Panc1 (cell line): ENCODE measurements at regions not wholly inside any gene's neighbourhood (a gene's known extent, or its start where the extent isn't known, plus 50 kb on each side); places are given as distances from the start of the nearest gene placed in this dataset.

Source experiments
- ATAC-seq: fragments of 200-7000 bp; cut with Tn5 transposase; 2 replicates; pipeline ENCODE4 v1.9.1; 2020; ENCODE audit warnings: mild to moderate bottlenecking, moderate library complexity
- BruUV-seq: library from RNA; stranded (reverse); fragments of 400-500 nt; replicated peaks from 2 replicates; lab custom pipeline; 2021; lab: Mats Ljungman, UMichigan
- CTCF ChIA-PET: fragments of 300-600 bp; sonication (Branson Sonifier 250); formaldehyde crosslinking; loops from one replicate; lab custom pipeline; 2022; ENCODE audit warnings: antibody characterized with exemption; lab: Charles Lee
- POLR2A ChIA-PET: fragments of 300-600 bp; sonication (Branson Sonifier 250); formaldehyde crosslinking; loops from one replicate; lab custom pipeline; 2022; ENCODE audit warnings: antibody characterized with exemption; lab: Charles Lee
- DNase-seq: peaks from one replicate; pipeline ENCODE4 v3.0.0-alpha.2; 2010; ENCODE audit warnings: low read depth, low spot score
- H3K27ac ChIP-seq: 2 replicates; pipeline ENCODE4 v1.5.1; 2011; ENCODE audit warnings: mild to moderate bottlenecking, low read length, inconsistent platforms
- H3K27me3 ChIP-seq: fragments of 200-500 bp; sonication (Bioruptor generic); 2 replicates; pipeline ENCODE4 v1.6.0; 2014; ENCODE audit warnings: low read length, inconsistent platforms; ENCODE audit not compliant: control insufficient read depth, insufficient read depth
- H3K36me3 ChIP-seq: fragments of 200-500 bp; sonication (Bioruptor generic); 2 replicates; pipeline ENCODE4 v1.5.1; 2014; ENCODE audit warnings: inconsistent platforms, mild to moderate bottlenecking, low read length, moderate library complexity; ENCODE audit not compliant: control insufficient read depth, insufficient read depth
- H3K4me1 ChIP-seq: 2 replicates; pipeline ENCODE4 v1.5.1; 2011; ENCODE audit warnings: inconsistent platforms, mild to moderate bottlenecking, low read length, moderate library complexity; ENCODE audit not compliant: control insufficient read depth, insufficient read depth
- H3K4me3 ChIP-seq, 2 experiments: 2 replicates each; pipeline ENCODE4 v1.5.1; 2011 to 2012; ENCODE audit warnings: low read depth in 2 of 2, low read length in 2 of 2, mild to moderate bottlenecking in 2 of 2, inconsistent platforms in 1 of 2, moderate library complexity in 1 of 2
- H3K9me3 ChIP-seq: fragments of 200-500 bp; sonication (Bioruptor generic); 2 replicates; pipeline ENCODE4 v1.5.1; 2014; ENCODE audit warnings: low read depth, mild to moderate bottlenecking, inconsistent platforms, low read length, moderate library complexity; ENCODE audit not compliant: control insufficient read depth, insufficient read depth
- POLR2AphosphoS5 ChIP-seq: IDR thresholded peaks from 2 replicates; pipeline ENCODE4 v1.6.1; 2012; ENCODE audit warnings: mild to moderate bottlenecking, low read depth, low read length, moderate library complexity
- REST ChIP-seq, 2 experiments: IDR thresholded peaks; 2 replicates each; pipeline ENCODE4 v1.6.1; 2011 to 2012; ENCODE audit warnings: low read depth in 2 of 2, control low read depth in 1 of 2, low read length in 1 of 2, mild to moderate bottlenecking in 1 of 2, moderate library complexity in 1 of 2; ENCODE audit not compliant: insufficient read depth in 1 of 2
- SIN3A ChIP-seq: IDR thresholded peaks from 2 replicates; pipeline ENCODE4 v1.6.1; 2012; ENCODE audit warnings: low read depth, mild to moderate bottlenecking, low read length, moderate library complexity, borderline replicate concordance; ENCODE audit not compliant: insufficient read depth
- TCF7L2 ChIP-seq: IDR thresholded peaks from 2 replicates; pipeline ENCODE4 v1.6.1; 2011; ENCODE audit warnings: mild to moderate bottlenecking, low read depth, low read length, inconsistent platforms
- in situ Hi-C: cut with HindIII; loops from 2 replicates; pipeline ENCODE4 v1.10.0; 2016; ENCODE audit warnings: low sequenced_read_pairs, low pct_unique_long_range_greater_than_20kb
- intact Hi-C: fragments of 100-400 bp; cut with micrococcal nuclease; formaldehyde crosslinking; loops from one replicate; pipeline ENCODE4 v1.10.0; 2022; ENCODE audit not compliant: unreplicated experiment
- TF ChIP-seq, protein P1 (sequence below): fragments of 450-650 bp; IDR thresholded peaks from 2 replicates; pipeline ENCODE4 v1.5.1; 2017; ENCODE audit warnings: mild to moderate bottlenecking

GRCh38 chr21:25341981-25342380, 265.3 kb downstream of the MRPL39 start:
- in situ Hi-C loops: no loop called here
- intact Hi-C loops: no loop called here
- ChIA-PET POLR2A (no interaction called here), CTCF (no interaction called here)
- Histone ChIP-seq H3K4me3 (no peak overlapping the region), H3K36me3 (no peaks in the 10 kb centered on the region), H3K27ac (no peak overlapping the region), H3K4me1 (no peaks in the 10 kb centered on the region), H3K9me3 (no peaks in the 10 kb centered on the region), H3K27me3 (no peaks in the 10 kb centered on the region)
- ATAC-seq (no peak), DNase-seq (no peak)
- TF ChIP-seq SIN3A: no peak
- TF ChIP-seq REST (IDR thresholded peaks at IDR 0.05; ENCODE audit: insufficient read depth in 1 of 2, low read depth in 2 of 2, low read length in 1 of 2): no peak
- TF ChIP-seq POLR2AphosphoS5: no peak
- TF ChIP-seq, protein P1, sequence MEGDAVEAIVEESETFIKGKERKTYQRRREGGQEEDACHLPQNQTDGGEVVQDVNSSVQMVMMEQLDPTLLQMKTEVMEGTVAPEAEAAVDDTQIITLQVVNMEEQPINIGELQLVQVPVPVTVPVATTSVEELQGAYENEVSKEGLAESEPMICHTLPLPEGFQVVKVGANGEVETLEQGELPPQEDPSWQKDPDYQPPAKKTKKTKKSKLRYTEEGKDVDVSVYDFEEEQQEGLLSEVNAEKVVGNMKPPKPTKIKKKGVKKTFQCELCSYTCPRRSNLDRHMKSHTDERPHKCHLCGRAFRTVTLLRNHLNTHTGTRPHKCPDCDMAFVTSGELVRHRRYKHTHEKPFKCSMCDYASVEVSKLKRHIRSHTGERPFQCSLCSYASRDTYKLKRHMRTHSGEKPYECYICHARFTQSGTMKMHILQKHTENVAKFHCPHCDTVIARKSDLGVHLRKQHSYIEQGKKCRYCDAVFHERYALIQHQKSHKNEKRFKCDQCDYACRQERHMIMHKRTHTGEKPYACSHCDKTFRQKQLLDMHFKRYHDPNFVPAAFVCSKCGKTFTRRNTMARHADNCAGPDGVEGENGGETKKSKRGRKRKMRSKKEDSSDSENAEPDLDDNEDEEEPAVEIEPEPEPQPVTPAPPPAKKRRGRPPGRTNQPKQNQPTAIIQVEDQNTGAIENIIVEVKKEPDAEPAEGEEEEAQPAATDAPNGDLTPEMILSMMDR: no peak
- TF ChIP-seq TCF7L2: no peak
- BruUV-seq: no TSS peak

- DNase-seq: no peak
- ChIA-PET POLR2A (no interaction called here), CTCF (no interaction called here)
- H3K4me1 ChIP-seq: no peaks in the 10 kb centered on the region
- BruUV-seq: no TSS peak
- TF ChIP-seq TCF7L2: no peak
- TF ChIP-seq REST (IDR thresholded peaks at IDR 0.05; ENCODE audit: insufficient read depth in 1 of 2, low read depth in 2 of 2, low read length in 1 of 2): no peak
- TF ChIP-seq SIN3A: no peak
- TF ChIP-seq POLR2AphosphoS5: no peak
- TF ChIP-seq, protein P1: no peak
- no peak overlapping the region for H3K27ac ChIP-seq
- in situ Hi-C loops (no loop called here), intact Hi-C loops (no loop called here)
- H3K4me3 ChIP-seq: no peak overlapping the region
- no peaks in the 10 kb centered on the region for H3K36me3 ChIP-seq
- H3K9me3 ChIP-seq: no peaks in the 10 kb centered on the region
- no peak for ATAC-seq
- H3K27me3 ChIP-seq: no peaks in the 10 kb centered on the region
Observed at GRCh38 chr21:25338415-25338814, 268.9 kb downstream of the MRPL39 start.
